Left ventricle myocardium inferior (tissue), 1 donor: ENCODE measurements at regions not wholly inside any gene's neighbourhood (a gene's known extent, or its start where the extent isn't known, plus 50 kb on each side); places are given as distances from the start of the nearest gene placed in this dataset.

Experiments
- DNase-seq: peaks from one replicate; pipeline ENCODE4 v3.0.0-alpha.2; 2020
- H3K27ac ChIP-seq: fragments of 200-600 bp; replicated peaks from 2 replicates; pipeline ENCODE4 v1.8.0; 2021
- H3K27me3 ChIP-seq: fragments of 200-600 bp; 2 replicates; pipeline ENCODE4 v1.8.0; 2021; ENCODE audit warnings: low read depth
- H3K36me3 ChIP-seq: fragments of 200-600 bp; 2 replicates; pipeline ENCODE4 v1.8.0; 2021
- H3K4me1 ChIP-seq: fragments of 200-600 bp; 2 replicates; pipeline ENCODE4 v1.8.0; 2021
- H3K4me3 ChIP-seq: fragments of 200-600 bp; 2 replicates; pipeline ENCODE4 v1.8.0; 2021; ENCODE audit warnings: mild to moderate bottlenecking, moderate library complexity
- H3K9me3 ChIP-seq: fragments of 200-600 bp; replicated peaks from 2 replicates; pipeline ENCODE4 v1.8.0; 2021
- intact Hi-C: fragments of 100-400 bp; cut with micrococcal nuclease; formaldehyde crosslinking; loops from one replicate; pipeline ENCODE4 v1.11.0; 2022
- TF ChIP-seq, protein P1 (sequence below): fragments of 200-600 bp; IDR thresholded peaks from 2 replicates; pipeline ENCODE4 v1.8.0; 2021; ENCODE audit warnings: antibody characterized with exemption, mild to moderate bottlenecking, borderline replicate concordance
- donor health status: DM: no; HTN: yes; CAD: no; lungs with severe emphysema.

DNA sequence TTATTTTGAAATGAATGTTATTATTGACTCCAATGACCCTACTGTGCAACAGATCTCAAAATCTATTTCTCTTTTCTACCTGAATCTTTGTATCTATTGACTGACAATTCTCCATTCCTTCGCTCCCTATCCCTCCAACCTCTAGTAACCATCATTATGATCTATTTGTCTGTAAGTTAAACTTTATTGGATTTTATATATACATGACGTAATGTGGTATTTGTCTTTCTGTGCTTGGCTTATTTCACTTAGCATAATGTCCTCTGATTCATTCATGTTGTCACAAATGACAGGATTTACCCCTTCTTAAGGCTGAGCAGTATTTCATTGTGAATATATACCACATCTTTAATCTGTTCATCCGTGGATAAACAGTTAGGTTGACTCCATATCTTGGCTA, 200.4 kb upstream of the SORCS1 start:
- Histone ChIP-seq H3K27ac (no peak overlapping the region), H3K4me3 (no peak overlapping the region), H3K27me3 (no peaks in the 10 kb centered on the region), H3K36me3 (no peaks in the 10 kb centered on the region), H3K9me3 (no peaks in the 10 kb centered on the region), H3K4me1 (no peaks in the 10 kb centered on the region)
- TF ChIP-seq, protein P1, sequence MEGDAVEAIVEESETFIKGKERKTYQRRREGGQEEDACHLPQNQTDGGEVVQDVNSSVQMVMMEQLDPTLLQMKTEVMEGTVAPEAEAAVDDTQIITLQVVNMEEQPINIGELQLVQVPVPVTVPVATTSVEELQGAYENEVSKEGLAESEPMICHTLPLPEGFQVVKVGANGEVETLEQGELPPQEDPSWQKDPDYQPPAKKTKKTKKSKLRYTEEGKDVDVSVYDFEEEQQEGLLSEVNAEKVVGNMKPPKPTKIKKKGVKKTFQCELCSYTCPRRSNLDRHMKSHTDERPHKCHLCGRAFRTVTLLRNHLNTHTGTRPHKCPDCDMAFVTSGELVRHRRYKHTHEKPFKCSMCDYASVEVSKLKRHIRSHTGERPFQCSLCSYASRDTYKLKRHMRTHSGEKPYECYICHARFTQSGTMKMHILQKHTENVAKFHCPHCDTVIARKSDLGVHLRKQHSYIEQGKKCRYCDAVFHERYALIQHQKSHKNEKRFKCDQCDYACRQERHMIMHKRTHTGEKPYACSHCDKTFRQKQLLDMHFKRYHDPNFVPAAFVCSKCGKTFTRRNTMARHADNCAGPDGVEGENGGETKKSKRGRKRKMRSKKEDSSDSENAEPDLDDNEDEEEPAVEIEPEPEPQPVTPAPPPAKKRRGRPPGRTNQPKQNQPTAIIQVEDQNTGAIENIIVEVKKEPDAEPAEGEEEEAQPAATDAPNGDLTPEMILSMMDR: no peak
- no peak for DNase-seq
- intact Hi-C loops: no loop called here

DNA sequence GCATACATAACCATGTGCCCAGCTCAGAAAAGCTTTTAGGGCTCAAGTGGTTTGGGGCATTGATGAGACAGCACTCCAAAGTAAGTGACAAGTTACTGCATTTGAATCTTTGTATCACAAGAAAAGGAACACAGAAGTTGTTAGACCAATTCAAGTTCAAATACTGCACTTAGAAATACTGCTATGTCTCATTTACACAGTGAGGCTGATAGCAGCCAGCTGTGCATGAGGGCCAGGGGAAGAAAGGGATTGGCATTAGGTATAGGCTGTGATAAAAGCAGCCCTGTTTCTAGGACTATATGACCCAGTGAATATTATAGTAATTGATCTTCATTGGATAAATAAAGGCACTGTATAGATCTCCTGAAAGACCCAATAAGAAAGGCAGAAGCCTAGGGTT, 197.8 kb upstream of the SORCS1 start:
- Histone ChIP-seq H3K27me3 (no peaks in the 10 kb centered on the region), H3K27ac (no peak overlapping the region), H3K4me3 (no peak overlapping the region), H3K4me1 (no peaks in the 10 kb centered on the region), H3K9me3 (no peaks in the 10 kb centered on the region), H3K36me3 (no peaks in the 10 kb centered on the region)
- DNase-seq: no peak
- TF ChIP-seq, protein P1: no peak
- intact Hi-C loops: no loop called here

DNA sequence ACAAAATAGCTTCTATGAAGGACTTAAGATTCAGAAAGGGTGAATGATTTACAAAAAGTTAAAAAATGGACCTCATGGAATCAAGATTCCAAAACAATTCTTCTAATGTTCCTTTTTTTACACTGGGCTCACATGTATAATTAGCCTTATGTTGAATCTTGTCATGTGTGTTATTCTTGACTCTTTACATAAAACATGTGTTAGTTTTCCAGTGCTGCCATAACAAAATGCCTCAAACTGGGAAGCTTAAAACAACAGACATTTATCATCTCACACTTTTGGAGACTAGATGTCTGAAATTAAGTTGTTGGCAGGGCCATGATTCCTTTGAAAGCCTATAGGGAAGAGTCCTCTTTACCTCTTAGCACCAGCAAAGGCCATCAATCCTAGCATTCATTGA, 192.5 kb upstream of the SORCS1 start:
- peaks cover 6% of the 10 kb centered on the region for H3K9me3 ChIP-seq
- intact Hi-C loops: no loop called here
- no peaks in the 10 kb centered on the region for H3K4me1 ChIP-seq
- no peaks in the 10 kb centered on the region for H3K27me3 ChIP-seq
- TF ChIP-seq, protein P1: no peak
- H3K4me3 ChIP-seq: no peak overlapping the region
- no peaks in the 10 kb centered on the region for H3K36me3 ChIP-seq
- no peak overlapping the region for H3K27ac ChIP-seq
- no peak for DNase-seq

DNA sequence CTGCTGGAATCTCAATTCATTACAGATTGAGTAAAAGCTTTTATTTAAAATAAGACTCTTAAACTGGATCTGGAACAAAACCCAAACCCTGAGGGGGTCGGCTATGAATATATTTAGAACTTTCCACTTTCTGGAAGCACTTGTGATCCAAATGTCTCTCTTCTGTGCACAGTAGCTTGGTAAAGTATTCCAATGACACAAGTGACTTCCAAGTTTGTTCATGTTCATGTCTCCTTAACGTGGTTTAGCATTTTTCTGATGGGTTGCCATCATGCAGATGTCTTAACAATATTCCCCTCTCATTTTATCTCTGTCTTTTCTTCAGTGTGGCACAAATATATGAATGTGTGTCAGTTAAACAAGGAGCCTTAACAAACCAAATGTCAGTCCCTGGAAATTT, 191.9 kb upstream of the SORCS1 start:
- H3K27ac ChIP-seq: no peak overlapping the region
- no peaks in the 10 kb centered on the region for H3K27me3 ChIP-seq
- DNase-seq: no peak
- no peaks in the 10 kb centered on the region for H3K36me3 ChIP-seq
- intact Hi-C loops: no loop called here
- TF ChIP-seq, protein P1: no peak
- H3K9me3 ChIP-seq: peaks cover 6% of the 10 kb centered on the region
- no peaks in the 10 kb centered on the region for H3K4me1 ChIP-seq
- H3K4me3 ChIP-seq: no peak overlapping the region

DNA sequence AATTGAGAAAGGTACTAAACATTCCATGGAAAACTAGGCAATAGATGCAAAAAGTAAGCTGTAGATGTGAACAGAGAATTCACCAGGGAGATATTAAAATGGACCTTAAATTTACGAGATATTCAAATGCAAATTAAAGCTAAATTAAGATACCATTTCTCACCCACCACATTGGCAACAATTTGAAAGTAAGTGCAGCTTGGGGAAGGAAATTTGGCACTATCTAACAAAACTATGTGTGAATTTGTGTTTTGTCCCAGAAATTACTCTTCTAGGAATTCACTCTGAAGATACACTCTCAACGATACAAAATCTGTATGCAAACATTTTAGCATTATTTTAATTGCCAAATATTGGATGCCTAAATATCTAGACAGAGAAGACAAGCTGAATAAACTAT, 178.2 kb upstream of the SORCS1 start:
- H3K27me3 ChIP-seq: no peaks in the 10 kb centered on the region
- no peaks in the 10 kb centered on the region for H3K4me1 ChIP-seq
- no peak overlapping the region for H3K4me3 ChIP-seq
- peaks cover 28% of the 10 kb centered on the region for H3K9me3 ChIP-seq
- no peak for DNase-seq
- no peak overlapping the region for H3K27ac ChIP-seq
- TF ChIP-seq, protein P1: no peak
- H3K36me3 ChIP-seq: no peaks in the 10 kb centered on the region
- intact Hi-C loops: no loop called here

DNA sequence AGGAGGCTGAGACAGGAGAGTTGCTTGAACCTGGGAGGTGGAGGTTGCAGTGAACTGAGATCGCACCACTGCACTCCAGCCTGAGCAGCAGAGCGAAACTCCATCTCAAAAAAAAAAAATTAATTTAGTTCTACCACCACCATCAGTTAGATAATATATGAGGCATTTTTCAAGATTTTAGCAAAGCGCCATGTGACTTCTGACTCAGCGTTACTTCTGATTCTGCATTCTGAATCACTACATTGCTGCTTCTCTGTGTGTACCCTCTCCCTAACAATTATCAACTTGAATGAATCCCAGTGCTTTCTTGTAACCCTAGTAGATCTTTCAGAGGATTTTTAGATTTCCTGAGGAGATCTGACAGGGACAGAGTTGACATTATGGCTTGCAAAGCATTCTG, 176.8 kb upstream of the SORCS1 start:
- Histone ChIP-seq H3K36me3 (no peaks in the 10 kb centered on the region), H3K4me3 (no peak overlapping the region), H3K27ac (no peak overlapping the region), H3K4me1 (no peaks in the 10 kb centered on the region), H3K27me3 (no peaks in the 10 kb centered on the region), H3K9me3 (peaks cover 28% of the 10 kb centered on the region)
- no peak for DNase-seq
- intact Hi-C loops: no loop called here
- TF ChIP-seq, protein P1: no peak
